NCI-H446 treated with DMSO at 0.1 percent for 48 hours (cell line): ENCODE measurements at regions not wholly inside any gene's neighbourhood (a gene's known extent, or its start where the extent isn't known, plus 50 kb on each side); places are given as distances from the start of the nearest gene placed in this dataset.

Experiments used
- DNase-seq: peaks from one replicate; lab custom pipeline; 2025; lab: John Stamatoyannopoulos, UW

DNA sequence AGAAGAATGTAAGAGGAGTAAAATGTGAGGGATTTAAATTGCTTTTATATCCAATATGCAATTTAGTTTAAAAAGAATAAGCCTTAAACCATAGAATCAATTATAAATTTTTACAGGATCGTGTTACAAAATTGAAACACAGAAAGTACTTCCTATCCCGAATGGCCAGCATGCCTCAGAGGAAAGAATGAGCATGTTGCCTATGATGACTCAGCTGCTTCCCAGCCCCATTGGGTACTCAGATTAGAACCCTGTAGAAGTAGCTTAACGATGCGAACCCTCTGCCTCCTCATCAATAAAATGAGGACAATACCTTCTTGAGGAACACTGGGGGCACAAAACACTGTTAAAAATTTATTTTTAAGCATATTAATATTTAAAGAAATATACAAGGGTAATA is 113.4 kb upstream of the CDK1 start:
- no peak for DNase-seq

DNA sequence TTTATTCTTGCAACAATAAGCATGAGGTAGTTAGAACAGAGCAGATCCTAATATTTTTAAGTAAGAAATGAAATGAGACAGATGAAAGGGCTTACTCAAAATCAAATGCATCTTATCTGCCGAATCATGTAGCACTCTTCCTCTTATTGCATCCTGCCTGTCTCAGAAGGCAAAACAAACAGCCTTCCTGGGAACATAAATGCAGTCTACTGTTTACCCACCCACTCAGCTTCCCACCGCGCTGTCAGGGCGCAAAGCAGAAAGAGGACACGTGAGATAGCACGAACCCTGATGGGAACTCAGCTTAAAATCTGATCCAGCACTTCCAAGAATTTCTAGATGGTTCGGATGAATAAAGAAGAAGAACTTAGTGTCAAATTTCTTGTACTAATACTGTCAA is 114.4 kb upstream of the CDK1 start:
- DNase-seq, result no peak

DNA sequence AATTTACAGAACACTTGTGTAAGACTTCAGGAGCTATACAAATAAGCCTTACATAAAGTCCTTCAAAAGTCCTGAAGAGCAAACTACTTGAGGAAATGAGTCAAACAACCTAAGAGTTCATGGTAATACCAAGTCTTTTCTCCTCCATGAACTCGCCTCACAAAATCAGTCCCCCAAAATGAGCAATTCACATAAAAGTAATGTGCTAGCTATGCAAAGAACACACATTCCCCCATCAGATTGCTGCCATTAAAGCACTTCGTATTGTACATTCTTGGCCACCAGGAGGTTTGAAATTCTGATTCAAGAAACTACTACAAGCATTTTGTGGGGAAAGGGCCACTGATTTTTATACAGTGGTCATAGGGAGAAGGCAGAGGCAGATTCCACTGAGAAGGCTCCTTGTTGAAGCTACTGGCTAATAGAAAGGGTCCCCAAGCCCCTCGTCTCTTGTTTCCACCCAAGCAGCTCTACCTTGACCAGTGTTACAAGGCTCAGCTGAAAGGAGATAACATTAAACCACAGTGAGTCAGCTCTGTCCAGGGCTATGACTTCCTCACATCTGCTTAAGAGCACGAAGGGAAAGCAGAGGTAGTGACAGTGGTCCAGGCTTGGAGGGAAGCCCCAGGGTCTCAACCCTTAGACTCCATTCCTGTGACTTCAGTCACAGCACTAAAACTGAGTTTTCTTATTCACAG is 115.2 kb upstream of the CDK1 start:
- DNase-seq, result no peak

DNA sequence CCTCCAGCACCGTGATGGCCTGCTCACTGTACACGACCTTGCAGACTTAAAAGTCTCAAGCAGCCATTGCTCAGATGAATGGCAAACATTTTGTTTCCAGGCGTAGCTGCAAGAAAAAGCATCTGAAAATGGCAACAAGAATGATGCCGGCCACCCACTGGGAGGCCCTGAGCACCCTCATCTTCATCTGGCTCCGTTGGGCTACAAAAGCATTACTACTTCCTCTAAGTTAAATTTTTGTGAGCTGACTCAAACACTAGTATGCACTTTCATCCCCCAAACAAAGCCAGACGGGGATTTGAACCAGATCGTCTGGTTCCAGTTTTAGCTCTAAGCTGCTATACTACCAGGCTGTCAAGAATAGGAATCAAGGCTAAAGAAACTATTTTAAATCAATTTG is 116.6 kb upstream of the CDK1 start:
- no peak for DNase-seq

DNA sequence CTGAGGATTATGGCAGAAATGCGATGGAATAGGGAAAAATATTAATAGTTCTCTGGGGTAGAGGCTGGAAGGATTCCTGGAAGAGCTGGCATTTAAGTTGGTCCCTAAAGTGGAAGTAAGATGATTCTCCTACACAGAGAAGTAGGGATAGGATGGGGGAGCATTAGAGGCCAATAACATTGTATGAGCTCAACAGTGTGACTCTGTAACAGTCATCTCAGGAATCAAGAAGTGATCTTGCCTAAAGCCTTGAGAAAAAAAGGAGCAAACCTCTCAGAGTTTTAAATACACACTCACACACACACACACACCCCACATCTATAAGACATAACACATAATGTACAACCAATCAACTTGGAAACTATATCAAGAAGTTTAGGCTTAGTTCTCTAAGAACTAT is 117.7 kb upstream of the CDK1 start:
- no peak for DNase-seq

DNA sequence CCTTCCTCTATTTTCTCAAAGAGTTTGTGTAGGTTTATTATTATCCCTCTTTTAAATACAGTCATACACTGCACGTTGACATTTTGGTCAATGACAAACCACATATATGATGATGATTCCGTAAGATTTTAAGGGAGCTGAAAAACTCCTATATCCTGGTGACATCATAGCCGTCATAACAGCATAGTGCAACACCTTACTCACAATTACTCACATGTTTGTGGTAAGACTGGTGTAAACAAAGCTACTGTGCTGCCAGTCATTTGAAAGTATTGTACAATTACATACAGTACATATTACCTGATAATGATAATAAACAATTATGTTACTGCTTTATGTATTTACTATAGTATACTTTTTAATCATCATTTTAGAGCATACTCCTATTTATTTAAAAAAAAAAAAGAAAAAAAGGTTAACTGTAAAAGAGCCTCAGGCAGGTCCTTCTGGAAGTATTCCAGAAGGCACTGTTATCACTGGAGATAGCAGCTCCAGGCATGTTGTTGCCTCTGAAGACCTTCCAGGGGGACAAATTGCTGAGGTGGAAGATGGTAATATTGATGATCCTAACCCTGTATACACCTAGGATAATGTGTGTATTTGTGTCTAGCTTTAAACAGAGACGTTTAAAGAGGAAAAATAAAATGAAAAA is 123.3 kb upstream of the CDK1 start:
- no peak for DNase-seq

DNA sequence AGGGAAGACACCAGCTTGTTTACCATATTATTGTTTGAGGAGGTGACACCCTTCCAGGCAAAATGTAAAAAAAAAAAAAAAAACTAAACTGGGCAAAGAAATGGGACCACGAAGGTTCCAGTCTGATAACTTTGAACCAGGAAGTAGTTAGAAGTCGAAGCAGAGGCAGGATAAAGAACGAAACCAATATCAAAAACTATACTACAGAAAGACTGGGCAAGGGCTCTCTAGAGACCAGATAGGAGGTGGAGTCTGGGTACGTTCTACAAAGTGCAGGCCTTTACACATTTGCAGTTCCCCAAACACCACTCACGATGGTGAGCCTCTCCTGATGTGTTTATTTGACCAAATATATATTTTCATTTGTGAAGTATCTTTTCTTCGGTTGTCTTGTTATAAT is 125.7 kb upstream of the CDK1 start:
- DNase-seq, result no peak

DNA sequence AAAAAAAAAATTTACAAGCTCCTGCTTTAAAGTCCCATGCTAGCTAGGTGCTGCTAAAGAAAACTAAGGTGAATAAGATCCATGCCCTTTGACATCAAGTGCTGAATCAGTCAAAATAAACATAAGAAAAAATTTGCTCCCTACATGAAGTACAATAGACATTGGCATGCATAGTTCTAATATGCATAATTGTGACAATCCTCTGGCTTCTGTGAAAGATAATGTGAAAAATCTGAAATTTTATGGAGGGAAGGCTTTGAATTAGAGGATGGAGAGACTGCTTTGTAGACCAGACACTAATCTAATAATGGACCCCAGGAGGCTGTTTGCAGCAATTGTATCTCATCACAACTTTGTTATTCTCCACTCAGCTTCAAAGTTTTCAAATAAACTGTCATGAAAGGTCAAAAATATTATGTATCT is 127.9 kb upstream of the CDK1 start:
- no peak for DNase-seq

DNA sequence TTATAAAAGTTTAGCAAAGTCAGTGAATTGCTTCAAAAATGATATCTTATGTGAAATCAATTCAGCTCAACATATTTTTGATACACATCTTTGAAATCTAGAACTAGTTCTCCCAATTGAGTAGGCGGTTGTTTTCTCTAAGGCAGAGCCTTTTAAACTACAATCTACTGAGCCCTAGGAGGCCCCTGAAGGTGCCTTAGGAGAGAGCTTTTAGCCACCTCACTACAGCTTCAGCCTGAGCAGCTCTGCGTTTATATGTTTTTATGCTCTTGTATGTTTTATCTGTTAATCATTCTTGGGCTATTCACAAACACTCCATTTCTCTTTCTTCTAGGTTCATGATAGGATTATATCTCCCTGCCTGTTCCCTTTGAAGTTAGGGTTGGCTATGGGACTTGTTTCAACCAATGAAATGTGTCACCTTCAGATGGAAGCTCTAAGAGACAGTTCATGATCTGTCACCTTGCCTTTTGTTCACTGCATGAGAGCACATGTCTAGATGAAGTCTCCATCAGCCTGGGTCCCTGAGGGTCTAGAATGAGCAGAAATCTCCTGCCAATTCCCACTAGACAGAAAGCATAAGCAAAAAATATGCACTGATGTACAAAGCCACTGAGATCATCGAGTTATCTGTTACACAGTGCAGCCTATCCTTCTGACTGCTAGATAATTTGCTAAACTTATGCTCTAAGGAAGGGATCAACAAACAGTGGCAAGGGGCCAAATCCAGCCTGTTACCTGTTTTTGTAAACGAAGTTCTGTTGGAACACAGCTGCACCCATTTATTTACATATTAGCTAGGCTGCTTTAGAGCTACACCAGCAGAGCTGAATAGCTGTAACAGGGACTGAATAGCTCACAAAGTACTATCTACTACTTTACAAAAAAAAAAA is 128.5 kb upstream of the CDK1 start:
- no peak for DNase-seq

DNA sequence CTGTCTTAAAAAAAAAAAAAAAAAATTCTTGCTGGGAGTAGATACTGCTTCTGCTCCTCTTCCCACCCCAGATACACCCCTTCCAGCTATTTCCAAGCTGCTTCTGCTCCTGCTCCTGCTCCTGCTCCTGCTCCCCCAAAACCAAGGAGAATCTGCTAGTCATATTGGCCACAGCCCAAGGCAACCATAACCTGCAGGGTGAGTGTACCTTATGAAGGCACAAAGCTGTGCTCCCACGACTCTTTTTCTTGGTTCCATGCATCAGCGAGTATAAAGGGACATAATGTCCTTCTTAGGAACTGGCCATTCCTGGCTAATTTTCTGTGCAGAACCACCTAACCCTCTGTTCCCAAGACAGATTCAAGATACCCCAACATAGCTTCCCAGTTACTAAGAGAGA is 129.5 kb upstream of the CDK1 start:
- DNase-seq, result no peak

DNA sequence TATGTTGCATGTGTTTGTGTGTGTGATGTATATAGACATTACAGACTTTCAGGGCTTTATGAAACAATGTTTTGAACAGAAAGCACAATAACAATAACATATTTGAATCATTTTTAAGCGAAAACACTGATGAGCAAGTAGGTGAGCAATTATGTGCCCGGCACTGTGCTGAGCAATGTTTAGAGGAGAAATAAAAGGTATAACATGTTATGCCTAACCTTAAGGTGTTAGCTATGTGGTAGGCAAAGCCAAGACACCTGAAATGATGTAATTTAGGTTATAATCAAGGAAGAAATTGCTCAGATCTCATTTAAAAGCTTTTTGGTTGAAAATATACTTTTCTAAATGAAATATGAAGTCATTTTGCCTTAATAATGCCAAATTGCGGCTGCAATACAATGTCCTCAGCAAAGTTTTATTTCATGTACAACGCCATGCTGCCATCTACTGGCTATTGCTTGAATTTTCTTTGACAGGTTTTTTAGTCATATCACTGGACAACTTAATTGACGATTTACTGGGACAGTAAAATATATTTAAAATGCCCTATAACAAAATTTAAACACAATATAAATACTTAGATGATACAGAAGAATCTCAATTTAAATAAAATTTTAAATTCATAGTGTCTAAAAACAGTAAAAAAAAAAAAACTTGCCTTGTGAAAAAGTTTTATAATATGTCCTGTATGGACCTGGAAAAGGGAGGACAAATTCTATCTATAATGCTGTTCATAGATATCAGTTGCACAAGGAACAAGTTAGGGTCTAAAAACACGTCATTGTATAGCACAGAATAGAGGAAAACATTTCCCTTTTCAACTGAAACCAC is 131.1 kb upstream of the CDK1 start:
- no peak for DNase-seq

DNA sequence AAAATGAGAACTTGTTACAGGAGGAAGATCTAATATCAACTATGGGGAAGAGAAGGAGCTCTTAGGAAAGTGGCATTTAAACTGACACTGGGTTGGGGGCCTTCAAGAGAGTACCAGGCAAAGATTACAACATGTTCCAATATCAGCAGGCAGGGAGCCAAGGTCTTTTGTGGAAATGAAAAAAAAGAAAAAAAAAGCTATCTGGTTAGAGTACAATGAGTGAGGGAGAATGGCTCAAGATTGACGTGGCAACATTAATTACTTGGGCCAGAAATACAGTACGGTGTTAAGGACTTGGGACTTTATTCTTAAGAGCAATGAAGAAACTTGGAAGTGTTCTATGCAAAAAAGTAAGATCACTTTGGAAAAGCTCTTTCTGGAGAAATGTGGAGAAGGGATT is 132.3 kb upstream of the CDK1 start:
- DNase-seq, result no peak

DNA sequence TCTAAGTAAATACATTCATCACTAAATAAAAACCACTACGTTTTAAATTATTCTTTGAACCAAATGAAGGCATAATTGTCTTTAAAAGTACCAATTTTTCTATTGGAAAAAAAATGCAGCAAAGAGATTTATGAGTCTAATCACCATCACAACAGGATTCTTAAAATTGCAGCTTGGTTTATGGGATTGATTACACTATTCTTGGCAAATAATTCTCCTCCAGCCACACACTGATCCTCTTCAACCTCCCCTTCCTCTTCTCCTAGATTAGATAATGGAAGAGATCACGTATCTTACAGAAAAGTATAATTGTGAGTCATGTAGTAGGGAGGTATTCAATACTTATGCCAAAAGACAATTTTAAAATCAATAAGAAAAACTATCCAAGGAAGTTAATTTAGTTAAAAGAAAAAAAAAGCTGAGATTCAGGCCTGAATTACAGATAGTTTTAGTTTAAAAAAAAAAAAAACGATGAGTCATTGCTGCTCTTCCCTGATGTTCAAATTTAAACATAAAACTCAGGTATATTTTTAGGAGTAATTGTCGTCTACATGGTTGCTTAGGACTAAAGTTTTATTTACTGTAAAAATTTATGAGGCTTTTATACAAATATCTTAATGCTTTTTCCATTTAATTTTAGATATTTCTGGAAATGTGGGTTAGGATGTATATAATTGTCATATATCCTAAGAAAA is 133.7 kb upstream of the CDK1 start:
- no peak for DNase-seq

DNA sequence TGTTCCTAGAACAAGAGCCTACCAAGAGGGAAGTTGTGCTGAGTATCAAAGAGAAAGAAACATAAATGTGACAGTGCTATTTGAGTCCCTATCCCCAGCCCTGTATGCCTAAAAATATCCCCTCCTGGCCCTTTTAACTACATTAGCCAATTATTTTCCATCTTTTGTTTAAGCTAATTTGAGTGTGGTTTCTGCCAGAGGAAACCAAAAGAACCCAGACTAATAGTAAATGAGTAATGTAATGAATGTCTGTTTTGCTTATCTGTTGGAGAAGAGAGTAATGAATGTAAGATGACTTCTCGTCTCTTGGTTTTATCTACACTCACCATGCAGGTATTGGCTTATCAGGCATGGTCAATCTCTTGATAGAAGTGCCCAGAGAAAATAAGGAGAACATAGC is 134.4 kb upstream of the CDK1 start:
- no peak for DNase-seq

DNA sequence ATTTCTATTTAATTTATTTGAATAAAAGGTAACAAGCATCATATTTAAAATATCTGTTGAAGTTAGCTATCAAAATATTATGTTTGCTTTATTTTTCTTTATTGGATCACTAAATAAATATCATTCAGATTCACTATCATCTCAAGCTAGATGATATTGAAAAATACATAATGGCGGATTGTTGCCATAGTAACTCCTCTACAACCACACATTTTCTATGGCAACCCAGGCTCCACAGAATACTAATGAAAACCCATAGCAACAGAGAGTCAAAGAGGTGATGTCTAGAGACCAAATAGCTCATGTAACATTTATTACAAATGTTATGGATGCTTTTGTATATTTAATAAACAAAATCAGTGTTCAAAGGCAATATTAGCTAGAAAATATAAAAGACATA is 148.9 kb upstream of the CDK1 start:
- DNase-seq, result no peak

DNA sequence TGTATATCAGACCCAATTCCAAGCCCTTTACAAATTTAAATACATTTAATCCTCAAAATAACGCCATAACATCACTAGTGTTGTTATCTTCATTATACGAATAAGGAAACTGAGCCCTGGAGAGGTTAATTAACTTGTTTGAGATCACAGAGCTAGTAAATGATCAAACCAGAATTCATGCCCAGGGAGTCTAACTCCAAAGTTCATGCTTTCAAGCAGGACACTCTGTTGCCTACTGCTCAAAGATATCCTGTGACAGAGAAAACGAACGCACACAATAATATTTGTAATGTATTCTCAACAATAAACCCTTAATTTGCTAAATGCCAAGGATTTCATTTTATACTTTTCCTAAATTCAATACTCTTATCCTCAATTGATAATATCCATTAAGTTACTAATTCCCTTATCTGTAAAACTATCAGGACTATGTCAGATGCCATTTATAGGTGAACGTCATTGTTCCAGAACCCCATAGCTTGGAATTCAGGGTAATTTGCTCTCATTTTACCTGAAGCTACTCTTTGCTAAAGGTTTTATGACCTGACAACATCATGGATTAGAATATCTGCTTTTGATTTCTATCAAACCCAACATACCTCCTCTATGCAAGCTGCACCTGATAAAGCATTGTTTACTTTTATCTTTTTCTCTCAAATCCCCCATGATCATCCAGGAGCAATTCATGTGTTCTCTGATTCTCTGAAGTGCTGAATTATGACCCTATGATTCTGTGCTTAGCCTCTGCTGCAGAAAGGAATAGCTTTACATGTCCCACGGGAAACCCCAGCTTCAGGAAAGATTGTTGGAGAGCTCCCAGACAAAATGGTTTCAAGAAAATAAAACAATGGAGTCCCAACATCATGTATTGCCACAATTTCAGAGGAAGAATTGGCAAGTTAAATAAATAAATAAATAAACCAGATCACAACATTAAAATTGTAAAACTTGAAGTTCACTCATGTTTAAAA is 150.2 kb upstream of the CDK1 start:
- DNase-seq, result no peak

DNA sequence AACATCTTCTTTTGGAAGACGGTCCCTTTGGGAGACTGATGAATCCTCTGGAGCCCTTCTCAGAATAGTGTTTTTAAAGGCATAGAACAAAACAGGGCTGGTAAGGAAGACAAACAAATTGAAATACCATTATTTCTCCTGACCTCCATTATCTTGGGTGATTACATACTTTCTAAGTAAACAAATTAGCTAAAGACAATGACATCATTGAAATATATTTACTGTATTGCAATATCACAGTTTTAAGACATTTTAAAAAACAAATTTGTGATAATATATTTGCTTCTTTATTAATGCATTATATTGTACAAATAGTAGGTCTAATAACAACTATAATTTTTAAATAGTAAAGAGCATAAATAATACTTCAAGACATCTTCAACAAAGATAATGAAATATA is 152.2 kb upstream of the CDK1 start:
- no peak for DNase-seq

DNA sequence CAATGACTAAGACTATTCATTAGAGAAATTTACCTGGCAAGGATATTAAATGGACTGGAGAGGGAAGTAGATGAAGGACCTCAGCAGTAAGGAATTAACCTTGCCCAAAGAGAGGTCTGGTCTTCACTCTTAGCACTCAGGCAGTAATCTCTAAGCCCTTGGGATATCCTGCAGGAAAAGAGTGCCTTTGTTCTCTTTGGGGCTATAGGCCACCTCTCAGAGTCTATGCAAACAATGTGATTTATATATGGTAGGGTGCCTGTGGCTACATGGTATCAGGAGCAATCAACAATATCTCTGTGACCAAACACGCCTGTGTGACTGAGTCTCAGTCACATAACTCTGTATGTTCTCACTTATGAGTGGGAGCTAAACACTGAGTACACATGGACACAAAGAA is 154.7 kb upstream of the CDK1 start:
- DNase-seq, result no peak

DNA sequence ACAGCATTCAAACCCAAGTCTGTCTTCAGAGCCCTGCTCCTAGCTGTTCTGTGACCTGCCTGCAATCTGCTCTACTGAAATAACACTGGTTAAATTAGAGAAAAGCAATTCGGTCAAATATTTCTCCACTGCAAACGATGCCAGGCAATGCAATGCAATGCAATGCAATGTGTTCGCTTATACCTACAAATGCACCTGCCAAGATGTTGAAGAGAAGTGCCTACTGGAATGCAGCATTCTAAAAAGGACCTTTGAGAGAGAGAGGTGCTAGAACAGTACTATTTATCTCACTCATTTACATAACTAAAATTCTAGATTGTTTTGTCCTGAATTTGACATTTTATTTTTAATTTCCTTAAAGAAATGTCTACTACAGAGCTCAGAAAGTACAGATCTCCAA is 157.3 kb upstream of the CDK1 start:
- DNase-seq, result no peak

DNA sequence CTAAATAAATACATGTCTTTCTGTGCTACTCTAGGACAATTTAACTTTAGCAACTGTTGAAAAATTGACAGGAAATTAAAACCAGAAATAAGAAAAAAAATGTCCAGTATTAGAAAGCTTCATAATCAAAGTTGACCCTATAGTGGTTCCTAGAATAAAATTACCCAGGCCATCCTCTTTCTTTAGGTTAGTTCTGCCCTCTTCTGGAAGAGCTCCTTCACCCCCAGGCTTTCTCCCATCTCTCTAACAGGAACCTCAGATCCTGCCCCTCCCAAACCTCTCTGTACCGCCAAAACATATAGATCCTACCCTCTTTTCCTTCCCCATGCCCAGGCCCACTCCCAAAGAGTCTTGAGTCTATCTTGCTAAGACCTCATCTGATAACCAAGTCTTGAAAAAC is 159.4 kb upstream of the CDK1 start:
- no peak for DNase-seq
